Fibroblast of skin of right biceps (primary cell): ENCODE measurements at regions not wholly inside any gene's neighbourhood (a gene's known extent, or its start where the extent isn't known, plus 50 kb on each side); places are given as distances from the start of the nearest gene placed in this dataset.

Experiments
- DNase-seq: peaks from one replicate; pipeline ENCODE4 v3.0.0-alpha.2; 2013

DNA sequence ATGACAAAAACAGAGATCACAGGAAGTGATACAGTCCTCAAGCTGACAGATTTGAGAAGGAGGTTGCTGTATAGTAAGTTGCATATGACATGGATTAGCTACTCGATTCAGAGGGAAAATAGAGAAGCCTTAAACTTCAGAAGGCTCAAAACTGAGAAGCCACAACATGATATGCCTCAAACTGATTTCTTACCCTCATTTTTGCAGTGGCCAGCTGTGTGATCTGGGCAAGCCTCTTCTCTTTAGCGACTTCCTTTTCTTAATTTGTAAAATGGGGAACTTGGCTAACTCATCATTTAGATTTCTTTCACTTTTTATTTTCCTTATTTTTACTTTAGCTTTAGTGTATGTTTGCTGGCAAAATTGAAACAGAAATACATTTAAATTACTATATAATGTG, 421.1 kb downstream of the KIF4B start:
- DNase-seq = no peak

DNA sequence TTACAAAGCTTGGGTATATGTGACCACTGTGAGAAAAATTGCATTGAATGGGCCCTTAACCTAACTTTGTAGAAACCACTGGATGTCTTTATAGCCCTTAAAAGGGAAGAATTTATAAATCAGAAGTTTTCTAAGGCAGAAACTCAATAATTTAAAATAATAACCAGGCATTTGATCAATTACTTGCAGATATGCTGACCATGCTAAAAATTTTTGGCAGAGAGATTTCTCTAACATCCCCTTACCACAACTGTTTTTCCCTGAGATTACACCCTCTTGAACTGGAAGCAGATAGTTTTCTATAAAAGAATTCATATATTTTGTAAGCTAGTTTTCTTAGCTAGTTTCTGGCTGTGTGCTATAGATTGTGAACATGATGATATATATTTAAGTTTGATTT, 428.3 kb downstream of the KIF4B start:
- DNase-seq = no peak

DNA sequence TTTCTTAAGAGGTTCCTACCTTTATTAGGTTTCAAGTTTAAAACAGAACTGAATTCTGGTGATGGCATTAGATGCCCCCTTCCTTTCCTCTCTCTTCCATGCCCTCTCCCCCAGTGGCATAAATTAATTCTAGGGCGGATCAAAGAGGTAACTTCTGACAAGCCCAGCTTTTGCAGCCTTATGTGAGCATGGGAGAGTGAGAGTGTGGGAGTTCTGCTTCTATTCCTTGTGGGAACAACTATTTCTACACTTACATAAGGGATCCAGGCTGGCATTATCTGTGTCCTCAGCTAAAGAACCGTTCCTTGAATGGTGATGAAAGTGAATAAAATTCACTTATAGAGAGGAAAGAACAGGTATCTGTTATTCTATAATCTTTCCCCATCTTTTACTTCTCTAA, 437.6 kb downstream of the KIF4B start:
- DNase-seq = no peak

DNA sequence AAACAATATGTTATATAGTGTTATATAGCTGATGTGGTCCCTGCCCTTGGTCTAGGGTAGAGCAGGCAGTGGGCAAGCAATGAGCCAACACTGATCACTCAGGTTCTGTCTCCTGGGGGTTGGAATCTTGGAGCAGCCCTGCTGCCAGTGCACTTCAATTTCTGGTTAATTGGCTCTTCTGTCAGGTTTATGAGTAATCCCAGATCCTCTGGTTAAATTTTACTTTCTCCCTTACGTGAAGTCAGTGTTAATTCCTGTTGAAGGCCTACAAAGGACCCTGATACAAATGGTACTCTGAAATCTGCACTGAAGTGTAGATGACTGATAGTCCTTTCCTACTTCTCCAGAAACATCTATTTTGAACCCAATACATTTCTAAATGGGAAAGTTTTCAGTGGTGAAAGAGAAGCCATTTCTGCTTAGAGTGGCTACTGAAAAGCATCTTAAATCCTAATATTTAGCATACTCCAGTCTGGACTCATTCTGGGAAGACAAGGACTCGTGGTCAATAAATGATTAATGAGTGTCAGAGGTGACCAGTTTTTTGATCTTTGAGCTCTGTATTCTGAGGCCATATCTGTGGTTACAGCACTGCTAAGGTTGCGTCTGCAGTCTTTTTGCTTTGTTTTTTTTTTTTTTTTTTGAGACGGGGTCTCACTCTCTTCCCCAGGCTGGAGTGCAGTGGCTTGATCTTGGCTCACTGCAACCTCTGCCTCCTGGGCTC, 442.4 kb downstream of the KIF4B start:
- no peak for DNase-seq

DNA sequence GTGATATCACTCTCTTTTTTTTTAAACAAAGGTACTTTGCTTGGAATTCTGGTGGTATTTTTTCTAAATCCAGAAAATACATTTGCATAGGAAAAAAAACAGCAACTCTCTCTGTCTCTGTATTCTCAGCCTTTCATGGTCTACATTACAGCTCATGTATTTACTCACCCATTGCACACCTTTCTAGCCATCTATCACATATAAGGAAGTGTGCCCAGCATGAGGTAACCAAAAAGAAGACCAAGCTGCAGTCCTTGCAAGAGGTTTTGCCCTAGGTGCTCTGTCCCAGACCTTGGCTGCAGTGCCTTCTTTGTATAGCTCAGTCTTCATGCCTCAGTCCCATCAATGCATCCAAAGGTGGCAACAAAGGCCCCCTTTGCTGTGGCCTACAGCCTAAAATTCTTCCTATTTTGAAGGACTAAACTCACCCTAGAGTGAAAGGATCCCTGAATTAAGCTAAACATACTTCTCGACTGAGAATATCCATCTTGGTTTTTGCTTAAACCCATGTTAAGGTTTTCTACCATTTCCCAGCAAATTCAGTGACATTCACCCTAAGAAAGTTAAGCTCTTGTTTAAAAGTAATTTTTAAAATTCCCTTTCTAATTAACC, 446.4 kb downstream of the KIF4B start:
- no peak for DNase-seq

DNA sequence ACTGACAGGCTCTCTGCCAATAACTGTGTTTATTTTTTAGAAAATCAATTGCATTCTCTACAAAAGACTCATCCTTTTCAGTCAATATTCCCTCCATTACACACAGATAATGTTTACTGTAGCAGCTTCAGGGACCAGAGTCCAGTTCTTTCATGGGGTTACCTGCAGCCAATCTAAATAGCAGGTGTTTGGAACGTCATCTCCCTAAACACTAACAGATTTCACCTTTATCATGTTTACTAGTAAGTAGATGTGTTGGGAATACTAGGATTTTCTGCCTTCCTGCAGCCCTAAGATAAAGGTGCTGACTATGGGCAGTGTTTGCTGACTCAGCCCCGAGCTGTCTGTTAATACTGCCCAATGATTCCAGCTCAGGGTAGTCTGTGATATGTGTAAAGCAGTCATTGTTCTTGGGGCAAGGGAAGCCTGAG, 447.0 kb downstream of the KIF4B start:
- DNase-seq = no peak

DNA sequence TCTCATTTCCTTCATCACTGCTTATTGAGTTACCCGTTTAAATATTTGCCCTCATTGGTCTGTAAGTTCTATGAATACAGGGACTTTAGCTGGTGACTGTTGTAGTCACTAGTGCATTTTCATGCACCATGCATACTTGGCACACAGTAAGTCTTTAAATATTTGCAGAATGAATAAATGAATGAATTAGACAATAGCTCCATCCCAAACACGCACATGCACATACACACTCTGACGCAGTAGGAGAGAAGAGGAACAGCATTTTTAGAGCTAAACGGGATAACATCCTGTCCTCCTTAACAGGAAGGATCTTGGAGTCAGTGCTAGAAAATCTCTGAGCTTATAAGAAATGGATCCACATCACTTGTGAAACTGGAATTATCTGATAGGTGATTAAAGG, 447.7 kb downstream of the KIF4B start:
- DNase-seq = no peak

DNA sequence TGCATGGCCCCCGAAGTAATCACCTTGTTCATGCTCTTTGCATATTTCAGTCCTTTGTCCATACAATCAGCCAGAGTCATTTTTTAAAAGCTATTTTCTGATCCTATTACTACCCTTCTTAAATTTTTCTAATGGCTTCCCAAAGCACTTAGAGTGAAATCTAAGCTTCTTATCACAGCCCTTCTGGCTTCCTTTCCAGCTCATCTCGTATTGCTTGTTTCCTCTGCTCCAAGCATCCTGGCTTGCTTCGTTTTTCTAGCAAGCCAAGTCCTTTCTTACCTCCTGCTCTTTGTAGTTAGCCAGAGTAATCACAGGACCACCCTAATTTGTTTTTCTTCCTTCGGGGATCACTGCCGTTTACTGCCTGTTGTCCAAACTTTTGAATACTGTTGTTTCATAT, 453.3 kb downstream of the KIF4B start:
- no peak for DNase-seq

DNA sequence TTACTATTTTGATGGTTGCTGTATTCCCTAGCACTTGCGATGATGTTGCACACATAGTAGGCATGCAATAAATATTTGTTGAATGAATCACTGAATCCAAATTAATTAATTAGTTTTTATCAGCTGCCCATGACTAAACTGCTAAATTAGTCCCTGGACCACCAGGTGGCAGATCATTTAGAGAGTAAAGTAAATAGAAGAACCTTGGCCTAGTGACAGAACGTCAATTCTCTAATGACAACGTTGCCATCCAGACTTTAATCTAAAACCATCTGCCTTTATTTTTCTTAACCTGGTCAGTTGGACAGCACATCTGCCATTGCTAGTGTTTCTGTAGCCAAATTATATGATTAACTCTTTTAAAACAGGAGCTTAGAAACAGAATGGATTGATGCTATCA, 457.5 kb downstream of the KIF4B start:
- no peak for DNase-seq

DNA sequence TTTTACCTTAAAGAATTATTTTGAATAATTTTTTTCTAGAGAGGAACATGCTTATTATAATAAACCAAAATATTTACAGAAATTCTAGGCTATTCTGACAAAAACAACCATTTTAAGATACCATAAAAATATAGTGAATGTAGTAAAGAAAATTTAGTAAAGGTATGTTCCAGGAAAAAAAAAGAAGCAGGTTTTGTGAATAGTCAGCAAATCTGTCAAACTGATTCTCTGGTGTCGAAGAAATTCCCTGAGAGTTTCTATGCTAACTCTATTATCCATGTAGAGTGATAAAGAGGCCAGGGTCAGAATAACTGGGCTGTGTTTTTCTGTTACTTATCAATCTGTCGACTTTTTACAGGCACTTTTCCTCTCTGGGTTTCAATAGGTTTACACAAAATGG, 459.2 kb downstream of the KIF4B start:
- no peak for DNase-seq

DNA sequence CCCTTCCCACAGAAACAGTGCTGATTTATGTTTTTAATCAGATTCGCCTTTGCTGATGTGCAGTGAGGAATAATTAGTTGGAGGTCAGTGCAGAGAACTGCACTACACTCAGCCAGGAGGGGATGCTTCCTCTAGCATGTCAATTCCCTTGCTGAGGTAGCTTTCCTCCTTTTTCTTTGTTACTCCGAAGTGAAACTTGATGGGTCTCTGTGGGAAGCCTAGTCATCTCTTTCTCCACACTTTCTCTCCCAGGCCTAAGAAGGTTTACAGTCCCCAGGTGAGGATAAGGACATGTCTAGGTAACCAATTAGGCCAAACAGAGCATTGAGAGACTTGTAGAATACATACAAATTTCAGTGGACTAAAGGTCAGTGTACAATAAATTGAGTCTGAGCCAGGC, 461.8 kb downstream of the KIF4B start:
- no peak for DNase-seq

DNA sequence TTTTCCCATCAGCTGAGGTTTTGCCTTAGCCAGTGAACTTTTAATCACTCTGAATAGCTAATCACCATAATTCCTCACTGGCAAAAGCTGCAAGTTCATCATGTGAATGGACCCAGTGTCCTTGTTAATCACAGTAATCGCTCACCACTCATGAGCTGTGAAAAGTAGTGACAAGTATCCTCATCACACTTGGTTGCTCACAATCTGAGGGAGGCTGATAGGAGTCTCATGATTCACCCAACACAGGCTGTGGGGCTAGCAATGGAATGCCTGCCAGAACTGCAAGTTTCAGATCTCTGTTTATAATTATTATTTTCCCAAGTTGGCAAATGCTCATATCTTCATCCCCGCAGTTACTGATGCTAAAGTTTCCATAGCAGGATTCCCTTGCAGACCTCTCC, 467.2 kb downstream of the KIF4B start:
- peak; percentile 9 for DNase-seq

DNA sequence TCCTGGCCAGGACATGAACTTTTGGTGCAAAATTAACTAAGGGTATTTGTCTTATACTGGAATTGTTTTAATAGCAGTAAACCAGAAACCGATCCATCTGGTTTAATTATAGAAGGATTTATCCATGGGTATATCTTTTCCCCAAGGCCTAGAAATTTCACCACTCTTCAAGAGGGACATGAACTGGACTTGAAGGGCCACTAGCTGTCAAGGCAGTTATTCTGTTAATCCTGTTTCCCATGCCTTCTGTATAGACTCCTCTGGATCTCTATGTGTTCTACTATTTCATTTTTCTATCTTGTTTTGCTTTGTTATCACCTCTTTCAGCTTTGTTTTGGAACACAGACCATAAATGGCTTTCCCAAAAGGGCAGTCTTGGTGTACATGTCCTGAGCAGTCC, 467.6 kb downstream of the KIF4B start:
- DNase-seq = no peak

DNA sequence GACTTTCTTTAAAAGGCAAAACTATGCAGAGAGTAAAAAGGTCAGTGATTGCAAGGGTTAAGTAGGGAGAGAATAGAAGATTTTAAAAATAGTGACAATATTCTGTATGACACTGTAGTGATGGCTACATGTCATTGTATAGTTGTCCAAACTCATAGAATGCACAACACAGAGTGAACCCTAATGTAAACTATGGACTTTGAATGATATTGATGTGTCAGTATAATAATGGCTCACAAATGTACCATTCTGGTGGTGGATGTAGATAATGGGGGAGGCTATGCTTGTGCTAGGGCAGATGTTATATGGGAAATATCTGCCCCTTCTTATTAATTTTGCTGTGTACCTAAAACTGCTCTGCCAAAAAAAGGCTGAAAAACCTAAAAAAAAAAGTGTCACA, 468.9 kb downstream of the KIF4B start:
- no peak for DNase-seq

DNA sequence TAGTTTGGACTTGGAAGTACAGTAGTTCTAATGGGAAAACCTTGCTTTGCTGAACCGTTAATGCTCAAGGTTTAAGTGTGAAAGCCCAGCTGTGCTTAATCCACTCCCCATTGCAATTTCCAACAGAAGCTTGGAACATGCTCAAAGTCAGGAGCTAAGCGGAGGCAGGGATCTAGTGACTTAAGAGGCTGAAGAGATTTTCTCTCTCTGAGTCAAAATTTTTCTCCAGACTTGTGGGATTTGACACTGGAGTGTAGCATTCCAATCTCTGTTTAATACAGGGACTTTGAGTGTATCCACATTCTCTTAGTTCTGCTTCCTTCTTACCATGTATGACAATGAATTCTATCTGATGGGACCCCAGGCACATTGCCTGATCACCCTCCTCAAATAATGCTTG, 471.8 kb downstream of the KIF4B start:
- DNase-seq = peak; percentile 30

DNA sequence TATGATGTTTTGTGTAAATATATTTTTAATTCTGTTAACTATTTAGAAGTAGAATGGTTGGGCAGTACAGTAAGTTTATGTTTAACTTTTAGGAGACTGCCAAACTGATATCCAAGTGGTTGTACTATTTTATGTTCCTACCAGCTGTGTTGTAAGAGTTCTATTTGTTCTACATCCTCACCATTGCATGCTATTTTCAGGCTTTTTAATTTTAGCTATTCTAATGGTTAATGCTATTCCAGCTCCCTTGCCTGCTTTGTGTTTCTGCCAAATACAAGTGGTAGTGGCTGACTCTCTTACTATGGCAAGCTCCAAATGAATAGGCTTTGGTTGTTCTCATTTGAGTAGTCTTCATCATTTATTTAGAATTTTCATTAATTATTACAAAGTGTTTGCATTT, 476.4 kb downstream of the KIF4B start:
- DNase-seq = no peak

DNA sequence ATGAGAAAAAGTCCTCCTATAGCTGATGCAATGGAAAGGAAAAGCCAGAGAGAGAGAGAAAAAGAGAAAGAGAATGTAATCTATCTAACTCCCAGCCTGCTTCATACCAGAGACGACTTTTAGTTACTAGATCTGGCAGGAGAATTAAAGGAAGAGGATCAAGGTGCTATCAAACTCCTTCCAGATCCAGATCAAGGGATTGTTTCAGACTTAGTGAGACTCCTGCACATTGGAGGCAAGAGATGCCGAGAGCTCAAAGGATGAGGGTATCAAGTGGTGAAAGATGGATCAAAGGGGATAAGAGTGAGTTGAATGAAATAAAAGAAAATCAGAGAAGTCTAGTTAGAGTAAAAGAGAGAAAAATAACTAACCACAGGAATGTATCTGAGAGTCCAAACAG, 478.6 kb downstream of the KIF4B start:
- DNase-seq = no peak

DNA sequence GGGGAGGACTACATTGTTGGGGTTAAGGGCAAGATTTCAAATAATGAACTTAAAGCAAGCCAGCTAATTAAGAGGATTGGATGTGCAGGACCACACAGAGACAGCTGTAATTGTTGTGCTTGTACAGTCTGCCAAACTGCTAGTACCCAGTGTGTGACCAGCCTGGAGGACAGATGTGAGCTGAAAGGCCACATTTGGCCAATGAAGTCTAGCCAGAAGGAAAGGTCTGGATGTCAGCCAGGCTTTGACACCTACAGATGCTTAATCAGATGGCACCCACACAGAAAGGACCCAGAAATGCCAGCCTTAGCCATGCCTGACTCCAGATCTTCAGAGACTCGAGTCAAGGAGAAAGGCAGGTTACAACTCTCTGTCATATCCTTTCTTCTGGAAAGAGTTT, 491.1 kb downstream of the KIF4B start:
- no peak for DNase-seq

DNA sequence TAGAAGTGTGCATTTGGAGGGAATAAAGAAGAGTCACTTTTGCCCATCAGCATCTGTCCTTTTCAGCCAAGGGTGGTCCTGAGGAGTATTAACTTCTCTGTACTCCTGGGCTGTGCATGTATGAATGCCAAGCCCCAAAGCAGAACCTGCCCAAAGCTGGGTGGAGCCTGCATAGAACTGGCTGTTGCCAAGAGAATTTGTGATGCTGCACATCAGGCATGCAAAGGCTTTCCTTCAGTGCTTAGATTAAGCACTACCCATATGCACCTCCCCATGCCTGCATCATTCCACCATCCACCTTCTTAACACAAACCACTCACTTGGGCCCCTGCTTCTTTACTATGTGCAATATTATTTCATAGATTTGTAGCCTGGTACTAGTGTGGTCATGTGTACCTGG, 493.8 kb downstream of the KIF4B start:
- DNase-seq = no peak

DNA sequence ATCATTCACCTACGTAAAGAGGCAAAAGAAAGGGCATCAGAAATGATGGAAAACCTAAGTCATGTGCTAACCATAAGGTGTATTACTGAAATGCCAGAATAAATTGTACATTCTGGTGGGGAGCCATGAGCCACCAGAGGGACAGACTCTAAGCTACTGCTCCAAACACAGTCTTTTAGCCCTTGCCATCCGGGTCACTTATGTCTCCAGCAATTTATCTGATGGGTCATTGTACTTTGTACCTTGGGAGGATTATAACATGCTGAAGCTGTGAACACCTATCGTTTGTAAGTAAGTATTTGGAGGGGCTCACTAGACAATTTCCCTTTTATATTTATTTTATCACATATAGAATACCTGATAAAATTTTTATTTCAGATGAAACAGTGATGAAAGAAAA, 495.1 kb downstream of the KIF4B start:
- no peak for DNase-seq

DNA sequence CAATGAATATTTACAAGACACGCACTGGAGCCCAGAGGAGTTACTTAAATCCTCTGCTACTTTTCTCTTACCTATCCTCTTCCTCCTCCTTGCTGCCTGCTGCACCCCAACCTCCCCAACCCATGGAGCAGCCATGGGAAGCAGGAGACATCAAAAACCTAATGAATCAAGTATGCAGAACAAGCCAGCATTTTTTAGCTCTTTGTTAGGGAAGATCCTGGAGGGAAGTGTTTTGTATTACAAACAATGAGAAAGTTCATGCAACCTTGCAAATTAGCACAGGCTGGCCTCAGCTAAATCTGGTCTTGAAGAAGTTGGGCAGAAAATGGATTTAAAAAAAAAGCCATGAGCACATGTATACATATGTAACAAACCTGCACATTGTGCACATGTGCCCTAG, 498.8 kb downstream of the KIF4B start:
- DNase-seq = no peak

DNA sequence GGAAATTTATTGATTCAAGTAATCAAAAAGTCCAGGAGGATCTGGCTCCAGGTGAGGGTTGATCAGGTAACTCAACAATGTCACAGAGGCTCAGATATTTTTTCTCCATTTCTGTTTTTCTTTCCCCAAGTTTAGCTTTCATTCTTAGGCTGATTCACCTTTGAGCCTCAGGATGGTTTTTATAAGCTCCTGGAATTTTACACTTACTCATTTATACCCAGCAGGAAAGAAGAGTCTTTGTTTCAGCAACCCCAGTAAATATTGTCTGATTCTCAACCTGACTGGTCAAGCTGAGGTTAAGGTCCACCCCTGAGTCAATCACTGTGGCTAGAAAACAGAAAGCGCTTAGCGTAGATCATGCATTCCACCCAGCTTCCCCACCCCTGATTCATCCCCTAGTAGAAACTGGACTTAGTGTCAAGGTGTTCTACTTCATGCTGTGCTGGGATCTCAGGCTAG, 500.6 kb downstream of the KIF4B start:
- DNase-seq = no peak

DNA sequence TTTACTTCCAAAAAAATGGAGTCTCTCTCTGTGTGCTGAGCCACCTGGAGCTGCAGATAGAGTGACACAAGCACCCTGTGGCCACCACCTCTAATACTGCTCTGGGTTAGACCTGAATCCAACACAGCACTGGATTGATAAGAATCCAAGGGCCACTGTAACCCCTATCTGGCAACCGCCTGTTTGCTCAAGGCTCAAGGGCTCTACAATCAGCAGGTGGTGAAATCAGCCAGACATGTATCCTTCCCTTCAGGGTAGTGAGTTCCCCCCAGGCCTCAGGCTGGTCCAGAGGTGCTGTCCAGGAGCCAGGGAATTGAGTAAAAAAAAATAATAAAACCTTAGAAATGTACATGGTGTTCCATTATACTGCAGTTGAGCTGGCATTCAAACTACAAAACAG, 509.0 kb downstream of the KIF4B start:
- DNase-seq = no peak

DNA sequence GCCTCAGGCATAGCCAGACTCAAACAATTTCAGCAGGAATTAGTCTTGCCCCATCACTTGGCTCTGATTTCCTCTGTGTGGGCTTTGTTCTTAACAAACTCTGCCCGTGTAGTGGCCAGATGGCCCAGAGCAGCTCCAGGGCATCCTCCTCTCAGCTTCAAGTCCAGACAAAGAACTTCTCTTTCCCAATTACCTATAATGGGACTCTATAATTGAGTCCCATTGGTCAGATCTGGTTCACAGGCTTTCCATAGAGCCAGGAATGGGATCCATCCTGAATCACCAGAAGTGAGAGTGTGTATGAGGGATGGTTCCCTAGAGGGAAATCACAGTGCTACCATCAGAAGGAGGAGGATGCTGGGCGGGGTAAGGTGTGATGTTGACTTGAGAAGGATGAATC, 515.8 kb downstream of the KIF4B start:
- no peak for DNase-seq

DNA sequence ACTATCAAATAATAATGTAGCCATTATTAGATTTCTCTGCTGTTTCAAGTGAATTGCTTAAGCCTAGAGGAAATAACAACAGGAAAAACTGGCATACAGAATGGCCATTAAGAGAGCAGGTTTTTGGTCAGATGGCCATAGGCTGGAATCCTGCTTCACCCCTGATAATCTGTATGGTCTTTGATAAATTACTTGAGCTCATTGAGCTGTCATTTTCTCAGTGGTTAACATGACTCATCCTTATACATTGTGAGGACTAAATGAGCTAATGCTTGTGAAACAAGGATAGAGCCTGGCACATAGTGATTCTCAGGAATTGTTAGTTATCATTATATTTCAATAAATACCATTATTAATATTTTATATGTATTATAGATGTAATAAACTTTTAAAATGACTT, 516.5 kb downstream of the KIF4B start:
- peak; percentile 48 for DNase-seq
